Right kidney (tissue), 1 donor: ENCODE measurements at regions not wholly inside any gene's neighbourhood (a gene's known extent, or its start where the extent isn't known, plus 50 kb on each side); places are given as distances from the start of the nearest gene placed in this dataset.
A peak's percentile ranks its signal among the peaks of the same experiment; 100 is the strongest.

ENCODE experiments used
- DNase-seq: peaks from one replicate; pipeline ENCODE4 v3.0.0-alpha.2; 2016

- DNase-seq = no peak
Observed at GRCh38 chr10:104576611-104577010, 64.5 kb upstream of the SORCS3 start.

- no peak for DNase-seq
Observed at GRCh38 chr10:104577163-104577562, 63.9 kb upstream of the SORCS3 start.

GRCh38 chr10:104577861-104578521 is 63.1 kb upstream of the SORCS3 start:
- DNase-seq = no peak

- DNase-seq = no peak
Observed at GRCh38 chr10:104578671-104579070, 62.4 kb upstream of the SORCS3 start.

GRCh38 chr10:104579136-104579535 is 62.0 kb upstream of the SORCS3 start:
- DNase-seq = no peak

- DNase-seq = peak; percentile 11
Observed at GRCh38 chr10:104580321-104580720, 60.8 kb upstream of the SORCS3 start.

- peak; percentile 45 for DNase-seq
Observed at GRCh38 chr10:104580774-104581675, 60.1 kb upstream of the SORCS3 start.

GRCh38 chr10:104581884-104582601 is 59.0 kb upstream of the SORCS3 start:
- no peak for DNase-seq

GRCh38 chr10:104582602-104582951 is 58.5 kb upstream of the SORCS3 start:
- DNase-seq = no peak

- DNase-seq = no peak
Observed at GRCh38 chr10:104582966-104583365, 58.1 kb upstream of the SORCS3 start.

GRCh38 chr10:104584541-104584940 is 56.5 kb upstream of the SORCS3 start:
- no peak for DNase-seq

- no peak for DNase-seq
Observed at GRCh38 chr10:104587751-104588150, 53.3 kb upstream of the SORCS3 start.

GRCh38 chr10:104589431-104589830 is 51.7 kb upstream of the SORCS3 start:
- DNase-seq = no peak

- DNase-seq = no peak
Observed at GRCh38 chr10:104589871-104590270, 51.2 kb upstream of the SORCS3 start.
